K562 (cell line): ENCODE measurements at regions not wholly inside any gene's neighbourhood (a gene's known extent, or its start where the extent isn't known, plus 50 kb on each side); places are given as distances from the start of the nearest gene placed in this dataset.

ENCODE experiments used
- ATAC-seq: fragments of 200-7000 bp; cut with Tn5 transposase; 3 replicates; pipeline ENCODE4 v1.9.1; 2020; ENCODE audit warnings: moderate library complexity
- BruUV-seq: library from RNA; stranded (reverse); fragments of 400-500 nt; replicated peaks from 2 replicates; lab custom pipeline; 2021; lab: Mats Ljungman, UMichigan
- CTCF ChIA-PET: fragments of 300-600 bp; formaldehyde crosslinking; extraction: SDS; loops from one replicate; lab custom pipeline; 2021; ENCODE audit warnings: low intra/inter-chr PET ratio; lab: Yijun Ruan, JAX
- POLR2A ChIA-PET: fragments of 300-600, 350-650 bp; sonication (Branson Sonifier 250); formaldehyde crosslinking; extraction: SDS; loops from one replicate; lab custom pipeline; 2021; ENCODE audit warnings: antibody characterized with exemption, inconsistent platforms; lab: Yijun Ruan, JAX
- DNase-seq, 4 experiments: peaks; one replicate each; pipeline versions ENCODE4 v3.0.0 to v3.0.0-alpha.2; 2011 to 2018; ENCODE audit warnings: low spot score in 3 of 4, mixed read lengths in 3 of 4; ENCODE audit errors: extremely low read depth in 1 of 4
- FAIRE-seq: peaks from 2 replicates; lab custom pipeline; 2011; peaks lifted over from hg19 to GRCh38; lab: Jason Lieb, UNC
- H2AFZ ChIP-seq: 2 replicates; pipeline ENCODE4 v1.6.0; 2011; ENCODE audit warnings: low read depth, low read length, control low read depth, inconsistent platforms
- H3K27ac ChIP-seq: fragments of 200-600 bp; 3 replicates; pipeline ENCODE4 v1.8.0; 2011; ENCODE audit warnings: low read depth, mild to moderate bottlenecking, control low read depth, inconsistent platforms, low read length, moderate library complexity, mixed read lengths; ENCODE audit errors: extremely low read depth
- H3K27me3 ChIP-seq, 2 experiments: fragments of 300-600 bp in 1 of 2; 2 replicates in 1 of 2; 3 replicates in 1 of 2; pipeline versions ENCODE4 v1.6.0 to v1.8.0; 2011; ENCODE audit warnings: inconsistent platforms in 2 of 2, low read length in 2 of 2, mild to moderate bottlenecking in 1 of 2, mixed read lengths in 1 of 2, moderate library complexity in 1 of 2; ENCODE audit not compliant: control insufficient read depth in 2 of 2, insufficient read depth in 2 of 2
- H3K36me3 ChIP-seq: fragments of 300-600 bp; 3 replicates; pipeline ENCODE4 v1.8.0; 2011; ENCODE audit warnings: mild to moderate bottlenecking, low read length, inconsistent platforms; ENCODE audit not compliant: control insufficient read depth, insufficient read depth
- H3K4me1 ChIP-seq, 2 experiments: fragments of 200-600 bp in 1 of 2; replicated peaks in 1 of 2; 2 replicates in 1 of 2; 3 replicates in 1 of 2; pipeline versions ENCODE4 v1.5.1 to v1.8.0; 2011; ENCODE audit warnings: inconsistent platforms in 2 of 2, low read length in 2 of 2, mild to moderate bottlenecking in 1 of 2, mixed read lengths in 1 of 2, moderate library complexity in 1 of 2; ENCODE audit not compliant: control insufficient read depth in 2 of 2, insufficient read depth in 2 of 2
- H3K4me2 ChIP-seq: 2 replicates; pipeline ENCODE4 v1.6.1; 2011; ENCODE audit warnings: low read length, control low read depth, inconsistent platforms, mixed read lengths; ENCODE audit not compliant: insufficient read depth
- H3K4me3 ChIP-seq: fragments of 200-600 bp; sonication (generic), shearing (Covaris generic); 2 replicates; pipeline ENCODE4 v1.5.1; 2016; ENCODE audit warnings: control low read depth, inconsistent platforms
- H3K79me2 ChIP-seq: fragments of 200-600 bp; 3 replicates; pipeline ENCODE4 v1.8.0; 2011; ENCODE audit warnings: low read length, inconsistent platforms; ENCODE audit not compliant: control insufficient read depth, insufficient read depth
- H3K9ac ChIP-seq, 2 experiments: 2 replicates each; pipeline versions ENCODE4 v1.6.0 to v1.6.1; 2011; ENCODE audit warnings: low read depth in 2 of 2, low read length in 2 of 2, control low read depth in 1 of 2, inconsistent platforms in 1 of 2, mild to moderate bottlenecking in 1 of 2, mixed read lengths in 1 of 2; ENCODE audit not compliant: insufficient read depth in 1 of 2
- H3K9me1 ChIP-seq: one replicate; pipeline ENCODE4 v1.6.0; 2011; ENCODE audit warnings: inconsistent platforms, mild to moderate bottlenecking, low read length, moderate library complexity; ENCODE audit not compliant: control insufficient read depth, insufficient read depth
- H3K9me3 ChIP-seq: replicated peaks from 2 replicates; pipeline ENCODE4 v1.5.1; 2011; ENCODE audit warnings: low read depth, low read length, inconsistent platforms; ENCODE audit not compliant: control insufficient read depth, insufficient read depth
- H4K20me1 ChIP-seq: replicated peaks from 2 replicates; pipeline ENCODE4 v1.6.1; 2011; ENCODE audit warnings: low read length, inconsistent platforms, mixed read lengths; ENCODE audit not compliant: control insufficient read depth, insufficient read depth
- DDX20 ChIP-seq: fragments of 450-650 bp; IDR thresholded peaks from 2 replicates; pipeline ENCODE4 v1.6.1; 2016; ENCODE audit warnings: missing genetic modification characterization, low read depth, mild to moderate bottlenecking, missing compliant biosample characterization, moderate library complexity
- HMGN3 ChIP-seq: IDR thresholded peaks from 2 replicates; pipeline ENCODE4 v1.6.1; 2011; ENCODE audit warnings: borderline replicate concordance, low read depth, mild to moderate bottlenecking, mixed read lengths, low read length; ENCODE audit not compliant: insufficient read length; ENCODE audit errors: extremely low read depth
- ILK ChIP-seq: fragments of 450-650 bp; IDR thresholded peaks from 2 replicates; pipeline ENCODE4 v1.6.1; 2016; ENCODE audit warnings: missing genetic modification characterization, low read depth, mild to moderate bottlenecking, missing compliant biosample characterization, moderate library complexity, borderline replicate concordance
- JUNB ChIP-seq: fragments of 450-650 bp; formaldehyde crosslinking; conservative IDR thresholded peaks from 2 replicates; pipeline ENCODE4 v1.4.0; 2020; ENCODE audit warnings: mild to moderate bottlenecking
- MCM3 ChIP-seq: fragments of 450-650 bp; IDR thresholded peaks from 2 replicates; pipeline ENCODE4 v1.6.1; 2016
- RBM39 ChIP-seq: fragments of 200-400 bp; formaldehyde crosslinking; optimal IDR thresholded peaks from 2 replicates; pipeline ENCODE3; 2018; ENCODE audit warnings: low read depth, low read length
- TAF9B ChIP-seq: fragments of 450-650 bp; IDR thresholded peaks from 2 replicates; pipeline ENCODE4 v1.6.1; 2018; ENCODE audit warnings: mild to moderate bottlenecking; ENCODE audit not compliant: partially characterized antibody
- TCF7 ChIP-seq: sonication (generic); IDR thresholded peaks from 2 replicates; pipeline ENCODE4 v1.6.1; 2016; ENCODE audit warnings: antibody characterized with exemption, borderline replicate concordance
- ZFP1 ChIP-seq: fragments of 450-650 bp; formaldehyde crosslinking; IDR thresholded peaks from 2 replicates; pipeline ENCODE4 v1.4.0; 2020; ENCODE audit warnings: mild to moderate bottlenecking, mixed read lengths
- ZNF431 ChIP-seq: sonication (generic); formaldehyde crosslinking; IDR thresholded peaks from 2 replicates; pipeline ENCODE4 v1.8.0; 2022; ENCODE audit warnings: mild to moderate bottlenecking, missing genetic modification reagents
- ZNF589 ChIP-seq: fragments of 200-800 bp; sonication (Bioruptor generic); IDR thresholded peaks from 2 replicates; pipeline ENCODE4 v1.6.1; 2016; ENCODE audit warnings: low read depth, missing genetic modification characterization, missing compliant biosample characterization
- WGBS: fragments of 100-300 bp; shearing (Covaris generic); methylation state at CpG from one replicate; pipeline ENCODE4 v1.1.6; 2016; ENCODE audit warnings: low coverage, mixed read lengths; ENCODE audit not compliant: insufficient coverage; ENCODE audit errors: missing lambda C conversion rate; 5-methylcytosine and 5-hydroxymethylcytosine counted together
- in situ Hi-C: fragments of 300-500 bp; cut with MboI; formaldehyde crosslinking; loops from 4 replicates; pipeline ENCODE4 v1.15.0; 2018; ENCODE audit warnings: inconsistent platforms, mixed read lengths
- intact Hi-C: fragments of 100-400 bp; cut with micrococcal nuclease; formaldehyde crosslinking; loops from 2 replicates; pipeline ENCODE4 v1.14.2; 2022
- TF ChIP-seq, protein P1 (sequence below): sonication (generic); formaldehyde crosslinking; IDR thresholded peaks from 2 replicates; pipeline ENCODE4 v1.8.1; 2023; ENCODE audit warnings: missing genetic modification reagents, mild to moderate bottlenecking, borderline replicate concordance

DNA sequence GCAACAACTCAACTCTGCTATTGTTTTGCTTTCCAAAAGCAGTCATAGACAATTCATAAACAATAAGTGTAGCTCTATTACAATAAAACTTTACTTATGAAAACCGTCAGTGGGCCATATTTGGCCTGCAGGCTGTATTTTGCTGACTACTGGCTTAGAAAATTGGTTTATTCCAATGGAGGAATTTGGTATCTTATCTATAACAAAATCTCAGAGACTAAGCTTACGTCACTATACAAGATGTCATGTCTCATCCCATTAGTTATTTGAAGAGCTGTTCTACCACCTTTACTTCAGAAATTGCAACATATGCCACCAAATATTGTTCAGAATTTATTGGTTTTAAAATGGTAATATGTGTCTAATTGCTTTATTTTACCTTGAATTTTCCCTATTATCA, 436.9 kb downstream of the HTR1B start:
- Histone ChIP-seq H3K4me1 (no peaks in the 10 kb centered on the region), H3K79me2 (no peaks in the 10 kb centered on the region), H3K9me1 (no peaks in the 10 kb centered on the region), H3K9me3 (no peaks in the 10 kb centered on the region), H4K20me1 (no peaks in the 10 kb centered on the region), H3K9ac (no peak overlapping the region), H3K36me3 (no peaks in the 10 kb centered on the region), H2AFZ (no peak overlapping the region), H3K27ac (no peak overlapping the region), H3K4me2 (no peak overlapping the region), H3K27me3 (no peaks in the 10 kb centered on the region), H3K4me3 (no peak overlapping the region)
- WGBS, result 3% methylated on average over 2 of the region's 2 CpGs
- ChIA-PET CTCF (interaction anchor here (0.6 kb wide), 1 partner anchor 31 kb away, joined by 3 read pairs; no protein-coding TSS in a partner anchor), POLR2A (no interaction called here)
- FAIRE-seq (no peak), ATAC-seq (no peak), DNase-seq (no peak)
- no peak for TF ChIP-seq ILK (tag)
- TF ChIP-seq DDX20 (tag), result no peak
- TF ChIP-seq ZFP1 (CRISPR knock-in tag), result no peak
- no peak for TF ChIP-seq RBM39
- no peak for TF ChIP-seq HMGN3
- no peak for TF ChIP-seq ZNF589 (CRISPR knock-in tag)
- no peak for TF ChIP-seq ZNF431 (CRISPR knock-in tag)
- TF ChIP-seq TAF9B, result no peak
- no peak for TF ChIP-seq MCM3
- TF ChIP-seq JUNB (CRISPR knock-in tag), result no peak
- TF ChIP-seq, protein P1, sequence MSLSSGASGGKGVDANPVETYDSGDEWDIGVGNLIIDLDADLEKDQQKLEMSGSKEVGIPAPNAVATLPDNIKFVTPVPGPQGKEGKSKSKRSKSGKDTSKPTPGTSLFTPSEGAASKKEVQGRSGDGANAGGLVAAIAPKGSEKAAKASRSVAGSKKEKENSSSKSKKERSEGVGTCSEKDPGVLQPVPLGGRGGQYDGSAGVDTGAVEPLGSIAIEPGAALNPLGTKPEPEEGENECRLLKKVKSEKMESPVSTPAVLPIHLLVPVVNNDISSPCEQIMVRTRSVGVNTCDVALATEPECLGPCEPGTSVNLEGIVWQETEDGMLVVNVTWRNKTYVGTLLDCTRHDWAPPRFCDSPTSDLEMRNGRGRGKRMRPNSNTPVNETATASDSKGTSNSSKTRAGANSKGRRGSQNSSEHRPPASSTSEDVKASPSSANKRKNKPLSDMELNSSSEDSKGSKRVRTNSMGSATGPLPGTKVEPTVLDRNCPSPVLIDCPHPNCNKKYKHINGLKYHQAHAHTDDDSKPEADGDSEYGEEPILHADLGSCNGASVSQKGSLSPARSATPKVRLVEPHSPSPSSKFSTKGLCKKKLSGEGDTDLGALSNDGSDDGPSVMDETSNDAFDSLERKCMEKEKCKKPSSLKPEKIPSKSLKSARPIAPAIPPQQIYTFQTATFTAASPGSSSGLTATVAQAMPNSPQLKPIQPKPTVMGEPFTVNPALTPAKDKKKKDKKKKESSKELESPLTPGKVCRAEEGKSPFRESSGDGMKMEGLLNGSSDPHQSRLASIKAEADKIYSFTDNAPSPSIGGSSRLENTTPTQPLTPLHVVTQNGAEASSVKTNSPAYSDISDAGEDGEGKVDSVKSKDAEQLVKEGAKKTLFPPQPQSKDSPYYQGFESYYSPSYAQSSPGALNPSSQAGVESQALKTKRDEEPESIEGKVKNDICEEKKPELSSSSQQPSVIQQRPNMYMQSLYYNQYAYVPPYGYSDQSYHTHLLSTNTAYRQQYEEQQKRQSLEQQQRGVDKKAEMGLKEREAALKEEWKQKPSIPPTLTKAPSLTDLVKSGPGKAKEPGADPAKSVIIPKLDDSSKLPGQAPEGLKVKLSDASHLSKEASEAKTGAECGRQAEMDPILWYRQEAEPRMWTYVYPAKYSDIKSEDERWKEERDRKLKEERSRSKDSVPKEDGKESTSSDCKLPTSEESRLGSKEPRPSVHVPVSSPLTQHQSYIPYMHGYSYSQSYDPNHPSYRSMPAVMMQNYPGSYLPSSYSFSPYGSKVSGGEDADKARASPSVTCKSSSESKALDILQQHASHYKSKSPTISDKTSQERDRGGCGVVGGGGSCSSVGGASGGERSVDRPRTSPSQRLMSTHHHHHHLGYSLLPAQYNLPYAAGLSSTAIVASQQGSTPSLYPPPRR (CRISPR knock-in tag), result no peak
- no peak for TF ChIP-seq TCF7
- in situ Hi-C loops, result no loop called here
- intact Hi-C loops, result no loop called here
- BruUV-seq, result no TSS peak
